ENCODE measurements at regions not wholly inside any gene's neighbourhood (a gene's known extent, or its start where the extent isn't known, plus 50 kb on each side); places are given as distances from the start of the nearest gene placed in this dataset.
"Not testable (repeated sequence)": the region's sequence is repeated elsewhere in the genome, so short reads cannot be mapped to it uniquely, and the experiment has no call there.

GRCh38 chr3:13137941-13138832, 65.0 kb upstream of the IQSEC1 start:
- no peak for DNase-seq (ENCODE audit: low read depth)

DNA sequence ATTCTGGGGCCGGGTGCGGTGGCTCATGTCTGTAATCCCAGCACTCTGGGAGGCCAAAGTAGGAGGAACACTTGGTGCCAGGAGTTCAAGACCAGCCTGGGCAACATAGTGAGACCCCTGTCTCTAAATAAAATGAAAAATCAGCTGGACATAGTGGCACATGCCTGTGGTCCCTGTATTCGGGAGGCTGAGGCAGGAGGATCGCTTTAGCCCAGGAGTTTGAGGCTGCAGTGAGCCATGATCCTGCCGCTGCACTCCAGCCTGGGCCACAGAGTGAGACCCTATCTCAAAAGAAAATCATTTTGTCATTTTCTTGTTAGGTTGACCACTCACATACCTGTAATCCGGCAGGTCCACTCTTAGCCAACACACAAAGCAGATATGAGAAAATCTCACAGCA, 63.6 kb upstream of the IQSEC1 start:
- DNase-seq (ENCODE audit: low read depth) = not testable (repeated sequence)

- DNase-seq (ENCODE audit: low read depth) = no peak
Observed at GRCh38 chr3:13136426-13136825, 63.2 kb upstream of the IQSEC1 start.

- no peak for DNase-seq (ENCODE audit: low read depth)
Observed at GRCh38 chr3:13135811-13136321, 62.6 kb upstream of the IQSEC1 start.

- no peak for DNase-seq (ENCODE audit: low read depth)
Observed at GRCh38 chr3:13135251-13135810, 62.1 kb upstream of the IQSEC1 start.

DNA sequence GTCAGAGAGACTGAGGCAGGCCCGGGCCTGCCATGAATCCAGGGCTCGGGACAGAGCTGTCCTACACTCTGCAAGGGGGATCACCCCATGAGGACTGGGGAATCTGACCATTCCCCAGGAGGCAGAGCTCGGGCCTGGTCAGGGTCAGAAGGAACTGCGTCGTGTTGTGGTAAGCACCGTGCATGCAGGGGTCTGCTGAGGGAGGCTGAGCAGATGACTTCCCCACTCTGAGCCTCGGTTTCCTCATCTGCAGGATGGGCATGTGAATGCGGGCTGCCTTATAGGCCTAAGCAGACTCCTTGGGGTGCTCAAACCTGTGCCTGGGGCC, 61.6 kb upstream of the IQSEC1 start:
- DNase-seq (ENCODE audit: low read depth) = no peak

DNA sequence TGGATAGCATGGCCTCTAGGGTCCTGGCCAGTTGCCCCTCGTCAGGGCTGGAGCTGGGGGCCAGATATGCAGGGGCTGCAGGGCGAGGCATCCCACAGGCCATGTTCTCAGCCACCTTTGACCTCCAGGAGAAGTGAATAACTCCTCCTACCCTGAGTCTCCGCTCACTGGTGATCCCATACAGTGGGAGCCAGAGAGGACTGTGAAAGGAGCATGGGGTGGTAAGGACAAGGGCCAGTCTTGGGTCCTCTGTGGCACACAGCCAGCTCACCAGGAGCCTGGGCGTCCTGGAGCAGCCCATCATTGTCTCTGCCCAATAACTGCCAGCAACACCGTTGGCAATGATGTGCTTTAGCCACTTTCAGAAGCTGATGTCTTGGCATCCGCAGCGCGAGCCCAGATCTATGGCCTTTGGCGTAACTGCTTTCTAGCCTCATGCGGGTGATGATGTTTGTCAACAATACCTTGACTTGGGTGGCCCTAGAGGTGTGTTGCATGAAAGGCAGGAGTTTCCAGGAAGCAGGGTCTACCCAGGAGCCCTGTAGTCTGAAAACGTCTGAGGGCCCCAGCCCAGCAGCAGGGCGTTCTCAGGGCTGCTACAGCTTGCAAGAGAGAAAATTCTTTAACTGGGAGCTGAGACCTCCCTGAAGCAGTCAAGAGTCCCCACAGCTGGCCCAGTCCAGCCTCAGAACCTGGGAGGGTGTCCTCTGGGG, 61.1 kb upstream of the IQSEC1 start:
- no peak for DNase-seq (ENCODE audit: low read depth)

GRCh38 chr3:13133471-13133981, 60.3 kb upstream of the IQSEC1 start:
- DNase-seq (ENCODE audit: low read depth) = no peak

- DNase-seq (ENCODE audit: low read depth) = no peak
Observed at GRCh38 chr3:13132731-13133410, 59.6 kb upstream of the IQSEC1 start.

DNA sequence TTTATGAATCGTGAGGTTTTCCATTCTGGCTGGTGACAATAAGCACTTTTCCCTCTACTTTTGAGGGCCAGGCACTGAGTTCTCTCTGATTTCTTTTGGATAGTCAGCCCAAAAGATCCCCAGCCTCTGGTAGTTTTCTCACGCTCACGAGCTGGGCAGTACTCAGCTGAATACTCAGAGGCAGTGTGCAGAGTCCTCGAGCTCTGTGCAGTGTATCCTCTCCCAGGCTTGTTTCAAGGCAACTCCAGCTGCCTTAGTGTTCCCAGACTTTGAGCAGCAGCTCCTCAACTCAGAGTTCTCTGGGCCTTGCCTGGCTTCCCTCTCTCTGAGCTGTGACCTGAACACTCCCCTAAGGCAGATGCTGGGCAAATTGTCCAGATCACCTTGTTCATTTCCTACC, 59.1 kb upstream of the IQSEC1 start:
- no peak for DNase-seq (ENCODE audit: low read depth)

DNA sequence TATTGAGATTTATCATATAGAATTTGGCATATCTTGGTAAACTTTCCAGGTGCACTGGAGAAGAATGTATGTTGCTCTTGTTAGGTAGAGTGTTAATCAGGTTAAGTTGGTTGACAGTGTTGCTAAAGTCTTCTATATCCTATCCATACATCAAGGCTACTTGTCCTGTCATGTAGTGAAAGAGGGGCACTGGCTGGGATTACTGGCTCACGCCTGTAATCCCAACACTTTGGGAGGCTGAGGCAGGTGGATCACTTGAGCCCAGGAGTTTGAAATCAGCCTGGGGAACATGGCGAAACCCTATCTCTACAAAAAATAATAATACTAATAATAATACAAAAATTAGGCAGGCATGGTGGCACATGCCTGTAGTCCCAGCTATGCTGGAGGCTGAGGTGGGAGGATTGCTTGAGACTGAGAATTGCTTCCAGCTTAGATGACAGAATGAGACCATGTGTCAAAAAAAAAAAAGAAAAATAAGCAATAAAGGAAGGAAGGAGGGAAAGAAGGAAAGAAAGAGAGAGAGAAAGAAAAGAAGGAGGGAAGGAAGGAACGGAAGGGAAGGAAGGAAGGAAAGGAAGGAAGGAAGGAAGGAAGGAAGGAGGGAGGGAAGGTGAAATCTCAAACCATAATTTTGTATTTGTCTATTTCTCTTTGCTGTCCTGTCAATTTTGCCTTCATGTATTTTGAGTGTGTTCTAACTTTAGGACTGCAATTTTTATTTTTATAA, 57.4 kb upstream of the IQSEC1 start:
- DNase-seq (ENCODE audit: low read depth) = no peak

DNA sequence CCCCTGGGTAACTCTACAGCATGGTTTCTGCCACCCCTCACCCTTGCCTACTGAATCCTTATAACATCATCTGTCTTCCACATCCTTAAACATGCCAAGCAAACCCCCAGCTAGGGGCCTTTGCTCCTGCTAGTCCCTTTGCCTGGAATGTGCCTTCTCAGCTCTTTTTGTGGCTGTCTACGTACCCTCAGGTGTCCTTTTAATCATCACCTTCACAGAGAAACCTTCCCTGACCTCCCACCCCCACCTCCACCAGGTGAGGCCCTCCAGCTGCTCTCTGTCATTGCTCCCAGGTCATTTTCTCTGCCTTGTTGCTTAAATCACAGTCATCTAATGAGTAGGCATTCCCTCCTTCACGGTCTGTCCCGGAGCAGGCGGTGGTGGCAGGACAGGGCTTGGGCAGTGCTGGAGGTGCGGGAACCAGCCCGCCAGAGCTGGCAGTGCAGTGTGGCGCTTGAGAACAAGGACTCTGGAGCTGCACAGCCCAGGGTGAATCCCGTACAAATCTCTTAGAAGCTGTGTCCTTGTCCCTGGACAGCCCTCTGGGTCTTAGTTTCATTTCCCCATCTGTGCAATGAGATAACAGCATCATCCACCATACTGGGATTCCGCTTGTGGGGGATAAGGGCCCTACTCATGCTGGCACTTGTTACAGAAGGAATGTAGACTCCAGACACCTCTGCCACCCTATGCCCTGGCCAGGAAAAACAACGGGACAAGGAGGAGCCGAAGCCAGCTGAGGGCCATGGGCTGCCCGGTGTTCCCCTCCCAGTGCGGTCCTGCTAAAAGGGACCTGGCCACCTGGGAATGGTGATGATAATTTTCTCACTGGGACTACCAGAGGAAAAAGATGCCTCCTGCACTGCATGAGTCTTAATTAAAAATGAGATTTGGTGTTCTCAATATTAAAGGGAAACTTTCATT, 52.1 kb upstream of the IQSEC1 start:
- DNase-seq (ENCODE audit: low read depth) = no peak

GRCh38 chr3:13124631-13125030, 51.4 kb upstream of the IQSEC1 start:
- DNase-seq (ENCODE audit: low read depth) = no peak

- DNase-seq (ENCODE audit: low read depth) = no peak
Observed at GRCh38 chr3:13123765-13124164, 50.5 kb upstream of the IQSEC1 start.

DNA sequence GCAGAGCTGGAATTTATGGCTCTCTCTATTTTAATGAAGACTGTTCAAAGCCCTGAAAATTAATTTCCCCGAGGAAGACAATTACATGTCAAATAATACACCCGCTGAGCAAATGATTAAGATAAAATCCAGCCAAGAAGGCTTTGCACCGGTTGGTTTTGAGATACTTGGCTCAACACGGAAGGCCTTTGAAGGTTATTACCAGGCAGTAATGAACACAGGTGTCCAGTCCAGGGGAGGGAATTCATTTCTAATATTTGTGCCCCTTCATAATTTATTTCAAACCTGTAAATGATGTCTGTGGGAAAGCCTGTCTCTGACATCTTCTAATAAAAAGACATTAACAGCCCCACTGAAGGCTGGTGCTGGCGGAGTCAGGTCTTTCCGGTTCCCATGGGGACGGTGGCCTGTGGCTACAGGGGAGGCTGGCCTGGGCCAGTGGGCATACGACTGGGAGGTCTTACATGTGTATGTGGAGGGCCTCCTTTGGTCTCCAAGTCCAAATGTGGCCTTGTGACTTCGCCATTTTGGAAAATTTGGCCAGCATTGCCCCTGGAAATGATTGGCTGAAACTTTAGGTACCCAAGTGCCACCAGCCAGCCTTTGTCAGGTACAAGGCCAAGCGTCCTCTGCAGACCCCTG, 49.9 kb upstream of the IQSEC1 start:
- no peak for DNase-seq (ENCODE audit: low read depth)

Measured in EH (cell line).